ENCODE measurements at regions not wholly inside any gene's neighbourhood (a gene's known extent, or its start where the extent isn't known, plus 50 kb on each side); places are given as distances from the start of the nearest gene placed in this dataset.

DNA sequence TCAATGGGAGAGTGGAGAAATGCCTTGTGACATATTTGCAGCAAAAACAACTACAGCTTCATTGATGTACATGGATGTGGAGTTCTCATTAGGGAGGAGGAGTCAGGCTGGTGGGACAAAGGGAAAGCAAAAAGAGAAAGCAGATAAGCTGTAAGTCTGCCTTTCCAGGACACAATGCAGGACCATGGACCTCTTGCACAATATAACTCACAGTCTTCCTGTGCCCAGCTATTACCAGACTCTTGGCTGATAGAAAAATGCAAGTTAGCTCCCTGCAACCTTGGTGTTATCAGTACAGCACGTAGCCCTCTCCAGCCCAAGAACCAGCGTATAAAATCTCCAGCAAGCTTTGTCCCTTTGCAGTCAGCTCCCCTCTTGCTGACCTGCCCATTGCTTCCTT, 232.3 kb downstream of the NFATC2 start:
- intact Hi-C loops (cut with DNase I; ENCODE audit: low total_unique reads): loop anchor here (5.0 kb wide), 1 partner anchor 323 kb away; no protein-coding TSS in a partner anchor
- no peak overlapping the region for H3K4me3 ChIP-seq (ENCODE audit: low read depth, poor library complexity, severe bottlenecking)
- DNase-seq (ENCODE audit: low spot score in 2 of 2): no peak
- 89 to 94% methylated on average over 2 of the region's 2 CpGs for WGBS, 2 donors
- TF ChIP-seq, protein P1, sequence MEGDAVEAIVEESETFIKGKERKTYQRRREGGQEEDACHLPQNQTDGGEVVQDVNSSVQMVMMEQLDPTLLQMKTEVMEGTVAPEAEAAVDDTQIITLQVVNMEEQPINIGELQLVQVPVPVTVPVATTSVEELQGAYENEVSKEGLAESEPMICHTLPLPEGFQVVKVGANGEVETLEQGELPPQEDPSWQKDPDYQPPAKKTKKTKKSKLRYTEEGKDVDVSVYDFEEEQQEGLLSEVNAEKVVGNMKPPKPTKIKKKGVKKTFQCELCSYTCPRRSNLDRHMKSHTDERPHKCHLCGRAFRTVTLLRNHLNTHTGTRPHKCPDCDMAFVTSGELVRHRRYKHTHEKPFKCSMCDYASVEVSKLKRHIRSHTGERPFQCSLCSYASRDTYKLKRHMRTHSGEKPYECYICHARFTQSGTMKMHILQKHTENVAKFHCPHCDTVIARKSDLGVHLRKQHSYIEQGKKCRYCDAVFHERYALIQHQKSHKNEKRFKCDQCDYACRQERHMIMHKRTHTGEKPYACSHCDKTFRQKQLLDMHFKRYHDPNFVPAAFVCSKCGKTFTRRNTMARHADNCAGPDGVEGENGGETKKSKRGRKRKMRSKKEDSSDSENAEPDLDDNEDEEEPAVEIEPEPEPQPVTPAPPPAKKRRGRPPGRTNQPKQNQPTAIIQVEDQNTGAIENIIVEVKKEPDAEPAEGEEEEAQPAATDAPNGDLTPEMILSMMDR (IDR thresholded peaks at IDR 0.05): no peak
- no peak for TF ChIP-seq POLR2A (IDR thresholded peaks at IDR 0.05)

DNA sequence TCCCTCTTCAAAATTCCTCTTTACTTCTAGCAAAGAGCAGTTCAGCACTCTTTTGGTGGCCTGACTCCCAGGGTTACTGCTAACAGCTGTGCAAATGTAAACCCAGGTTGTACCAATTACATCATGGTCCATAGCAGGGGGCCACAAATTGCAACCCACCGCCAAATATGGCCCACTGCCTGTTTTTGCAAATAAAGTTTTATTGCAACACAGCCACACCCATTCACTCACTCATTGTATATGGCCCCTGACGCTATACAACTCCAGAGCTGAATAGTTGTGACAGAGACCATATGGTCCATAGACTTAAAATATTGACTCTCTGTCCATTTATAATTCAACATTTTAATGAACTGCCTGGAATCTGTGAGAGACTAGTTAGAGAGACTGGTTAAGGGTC, 233.4 kb downstream of the NFATC2 start:
- no peak for TF ChIP-seq POLR2A (IDR thresholded peaks at IDR 0.05)
- TF ChIP-seq, protein P1 (IDR thresholded peaks at IDR 0.05): no peak
- intact Hi-C loops (cut with DNase I; ENCODE audit: low total_unique reads): no loop called here
- WGBS, 2 donors: 79 to 86% methylated on average over 2 of the region's 2 CpGs
- DNase-seq (ENCODE audit: low spot score in 2 of 2): no peak
- no peak overlapping the region for H3K4me3 ChIP-seq (ENCODE audit: low read depth, poor library complexity, severe bottlenecking)

DNA sequence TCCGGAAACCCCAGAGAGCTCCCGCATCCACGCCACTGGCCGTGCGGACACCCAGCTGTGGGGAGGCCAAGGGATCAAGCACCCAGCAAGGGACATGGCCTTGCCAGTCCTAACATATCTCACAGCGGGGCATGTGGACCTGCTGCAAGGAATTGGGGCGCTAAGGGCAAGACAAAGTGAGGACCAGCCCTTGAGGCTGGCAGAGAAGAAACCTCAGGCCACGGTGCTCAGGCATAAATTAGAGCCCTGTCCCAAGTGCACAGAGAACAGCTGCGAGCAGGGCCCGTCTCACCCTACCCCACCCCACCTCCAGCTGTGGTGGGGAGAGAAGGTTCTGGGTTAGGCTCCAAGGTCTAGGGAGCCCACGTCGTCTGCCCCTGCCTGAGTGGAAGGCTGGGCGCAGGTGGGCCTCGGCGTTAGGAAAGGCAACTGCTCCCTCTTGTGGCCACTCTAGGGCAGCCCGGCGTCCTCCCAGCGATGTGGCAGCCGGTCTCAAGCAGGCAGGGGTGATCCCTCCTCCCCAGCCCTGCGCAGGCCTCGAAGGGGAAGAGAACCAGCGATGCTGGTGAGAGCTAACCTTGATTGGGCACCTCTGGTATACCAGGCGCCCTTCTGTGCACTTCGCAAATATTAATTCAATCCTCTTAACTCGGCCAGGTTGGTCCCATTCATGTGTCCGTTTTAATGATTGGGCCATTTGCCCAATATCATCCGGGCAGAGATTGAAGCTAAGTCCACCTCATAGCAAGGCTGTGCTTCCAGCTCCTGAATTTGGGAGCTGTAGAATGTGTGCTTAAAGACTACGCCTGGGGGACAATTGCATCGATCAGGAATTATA, 235.8 kb downstream of the NFATC2 start:
- TF ChIP-seq, protein P1 (IDR thresholded peaks at IDR 0.05): peak in 1 of 3 donors; percentile 38
- no peak for TF ChIP-seq POLR2A (IDR thresholded peaks at IDR 0.05)
- H3K4me3 ChIP-seq (ENCODE audit: low read depth, poor library complexity, severe bottlenecking): no peak overlapping the region
- intact Hi-C loops (cut with DNase I; ENCODE audit: low total_unique reads): no loop called here
- 33 to 42% methylated on average over 21 to 29 of the region's 29 CpGs for WGBS, 2 donors
- peak; percentile 42 to 93 for DNase-seq (ENCODE audit: low spot score in 2 of 2)

DNA sequence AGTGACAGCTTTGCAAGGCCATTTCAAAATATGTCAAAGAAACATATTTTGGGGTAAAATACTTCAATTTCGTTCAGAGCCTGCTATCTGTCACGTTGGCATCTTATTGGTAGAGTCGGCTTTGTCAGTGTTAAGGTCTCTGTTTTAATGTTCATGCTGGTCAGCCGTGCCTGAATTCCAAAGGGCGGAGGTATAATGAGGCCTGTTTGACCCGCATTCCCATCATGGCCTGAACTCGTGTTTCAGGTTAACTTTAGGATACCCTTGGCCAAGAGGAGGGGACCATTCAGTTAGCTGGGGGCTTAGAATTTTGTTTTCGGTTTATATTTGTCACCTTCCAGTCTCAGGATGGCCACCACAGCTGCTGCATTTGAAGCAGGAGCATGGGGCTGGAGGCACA, 236.4 kb downstream of the NFATC2 start:
- DNase-seq (ENCODE audit: low spot score in 2 of 2): no peak
- WGBS, 2 donors: 78 to 79% methylated on average over 8 of the region's 8 CpGs
- H3K4me3 ChIP-seq (ENCODE audit: low read depth, poor library complexity, severe bottlenecking): no peak overlapping the region
- intact Hi-C loops (cut with DNase I; ENCODE audit: low total_unique reads): no loop called here
- TF ChIP-seq POLR2A (IDR thresholded peaks at IDR 0.05): no peak
- TF ChIP-seq, protein P1 (IDR thresholded peaks at IDR 0.05): no peak

DNA sequence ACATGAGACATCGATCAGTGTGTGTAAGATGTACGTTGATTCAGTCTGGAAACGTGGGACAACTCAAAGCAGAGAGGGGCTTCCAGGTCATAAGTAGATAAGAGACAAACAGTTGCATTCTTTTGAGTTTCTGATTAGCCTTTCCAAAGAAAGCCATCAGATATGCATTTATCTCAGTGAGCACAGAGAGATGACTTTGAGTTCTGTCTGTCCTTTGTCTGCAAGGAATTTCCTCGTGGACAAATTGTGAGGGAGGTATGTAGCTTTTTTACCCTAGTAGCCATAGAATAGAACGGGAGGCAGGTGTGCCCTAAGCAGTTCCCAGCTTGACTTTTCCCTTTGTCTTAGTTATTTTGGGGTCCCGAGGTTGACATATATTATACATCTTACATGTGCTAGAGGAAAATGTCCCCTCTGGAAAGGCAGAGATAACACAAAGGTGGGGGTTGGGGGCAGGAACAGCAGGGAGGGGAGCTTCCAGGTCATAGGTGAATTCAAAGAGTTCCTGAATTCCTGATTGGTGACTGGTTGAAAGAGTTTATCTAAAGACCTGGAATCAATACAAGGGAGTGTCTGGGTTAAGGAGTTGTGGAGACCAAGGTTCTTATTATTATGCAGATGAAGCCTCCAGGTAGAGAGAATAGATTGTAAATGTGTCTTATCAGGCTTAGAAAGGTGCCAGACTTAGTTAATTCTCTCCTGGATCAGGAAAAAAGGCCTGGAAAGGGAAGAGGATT, 237.0 kb downstream of the NFATC2 start:
- no peak for DNase-seq (ENCODE audit: low spot score in 2 of 2)
- no peak for TF ChIP-seq POLR2A (IDR thresholded peaks at IDR 0.05)
- no peak overlapping the region for H3K4me3 ChIP-seq (ENCODE audit: low read depth, poor library complexity, severe bottlenecking)
- 63 to 70% methylated on average over 6 of the region's 6 CpGs for WGBS, 2 donors
- intact Hi-C loops (cut with DNase I; ENCODE audit: low total_unique reads): no loop called here

All from lower leg skin (tissue), 4 donors.